ENCODE measurements at regions not wholly inside any gene's neighbourhood (a gene's known extent, or its start where the extent isn't known, plus 50 kb on each side); places are given as distances from the start of the nearest gene placed in this dataset.

DNA sequence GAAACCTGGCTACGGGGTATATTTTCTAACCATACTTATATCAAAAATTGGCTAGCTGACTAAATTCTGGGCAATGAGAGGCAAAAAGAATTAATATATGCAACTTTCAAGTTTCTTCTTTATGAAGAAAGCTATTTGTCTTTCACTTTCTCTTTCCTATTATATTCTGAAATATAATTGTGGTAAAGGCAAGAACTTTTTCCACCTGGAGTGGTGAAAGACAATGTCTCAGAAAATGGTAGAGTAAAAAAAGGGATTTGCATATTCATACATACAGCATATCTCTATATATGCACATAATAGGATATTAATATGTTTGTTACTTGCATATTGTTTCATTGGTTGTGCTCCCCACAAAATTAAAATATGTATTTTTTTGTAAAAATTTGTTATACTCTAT is 793.8 kb downstream of the PLA2G4A start:
- no peak for TF ChIP-seq EZH2 (IDR thresholded peaks at IDR 0.05; ENCODE audit: low read depth)
- TF ChIP-seq, protein P1, sequence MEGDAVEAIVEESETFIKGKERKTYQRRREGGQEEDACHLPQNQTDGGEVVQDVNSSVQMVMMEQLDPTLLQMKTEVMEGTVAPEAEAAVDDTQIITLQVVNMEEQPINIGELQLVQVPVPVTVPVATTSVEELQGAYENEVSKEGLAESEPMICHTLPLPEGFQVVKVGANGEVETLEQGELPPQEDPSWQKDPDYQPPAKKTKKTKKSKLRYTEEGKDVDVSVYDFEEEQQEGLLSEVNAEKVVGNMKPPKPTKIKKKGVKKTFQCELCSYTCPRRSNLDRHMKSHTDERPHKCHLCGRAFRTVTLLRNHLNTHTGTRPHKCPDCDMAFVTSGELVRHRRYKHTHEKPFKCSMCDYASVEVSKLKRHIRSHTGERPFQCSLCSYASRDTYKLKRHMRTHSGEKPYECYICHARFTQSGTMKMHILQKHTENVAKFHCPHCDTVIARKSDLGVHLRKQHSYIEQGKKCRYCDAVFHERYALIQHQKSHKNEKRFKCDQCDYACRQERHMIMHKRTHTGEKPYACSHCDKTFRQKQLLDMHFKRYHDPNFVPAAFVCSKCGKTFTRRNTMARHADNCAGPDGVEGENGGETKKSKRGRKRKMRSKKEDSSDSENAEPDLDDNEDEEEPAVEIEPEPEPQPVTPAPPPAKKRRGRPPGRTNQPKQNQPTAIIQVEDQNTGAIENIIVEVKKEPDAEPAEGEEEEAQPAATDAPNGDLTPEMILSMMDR (conservative IDR thresholded peaks at IDR 0.05) = no peak
- Histone ChIP-seq H4K20me1 (ENCODE audit: insufficient read depth) (no peaks in the 10 kb centered on the region), H3K4me2 (no peak overlapping the region), H3K4me3 (no peak overlapping the region), H3K9me3 (ENCODE audit: insufficient read depth, low read depth) (no peaks in the 10 kb centered on the region), H3F3A (ENCODE audit: insufficient read depth, low read depth) (no peaks in the 10 kb centered on the region), H3K27me3 (ENCODE audit: insufficient read depth, low read depth) (no peaks in the 10 kb centered on the region), H3K4me1 (replicated peaks; ENCODE audit: insufficient read depth) (no peaks in the 10 kb centered on the region), H3K9me2 (ENCODE audit: insufficient read depth) (no peaks in the 10 kb centered on the region), H3K36me3 (ENCODE audit: low read depth) (no peaks in the 10 kb centered on the region), H2AFZ (no peak overlapping the region), H3K27ac (no peak overlapping the region), H3K79me2 (ENCODE audit: low read depth) (no peaks in the 10 kb centered on the region)
- no TSS peak for BruUV-seq (replicated peaks)
- intact Hi-C loops (cut with micrococcal nuclease; ENCODE audit: unreplicated experiment) = loop anchor here (10.0 kb wide), 1 partner anchor 58 kb away; no protein-coding TSS in a partner anchor
- ChIA-PET POLR2A (ENCODE audit: unreplicated experiment) (no interaction called here), CTCF (no interaction called here)
- no peak for DNase-seq

DNA sequence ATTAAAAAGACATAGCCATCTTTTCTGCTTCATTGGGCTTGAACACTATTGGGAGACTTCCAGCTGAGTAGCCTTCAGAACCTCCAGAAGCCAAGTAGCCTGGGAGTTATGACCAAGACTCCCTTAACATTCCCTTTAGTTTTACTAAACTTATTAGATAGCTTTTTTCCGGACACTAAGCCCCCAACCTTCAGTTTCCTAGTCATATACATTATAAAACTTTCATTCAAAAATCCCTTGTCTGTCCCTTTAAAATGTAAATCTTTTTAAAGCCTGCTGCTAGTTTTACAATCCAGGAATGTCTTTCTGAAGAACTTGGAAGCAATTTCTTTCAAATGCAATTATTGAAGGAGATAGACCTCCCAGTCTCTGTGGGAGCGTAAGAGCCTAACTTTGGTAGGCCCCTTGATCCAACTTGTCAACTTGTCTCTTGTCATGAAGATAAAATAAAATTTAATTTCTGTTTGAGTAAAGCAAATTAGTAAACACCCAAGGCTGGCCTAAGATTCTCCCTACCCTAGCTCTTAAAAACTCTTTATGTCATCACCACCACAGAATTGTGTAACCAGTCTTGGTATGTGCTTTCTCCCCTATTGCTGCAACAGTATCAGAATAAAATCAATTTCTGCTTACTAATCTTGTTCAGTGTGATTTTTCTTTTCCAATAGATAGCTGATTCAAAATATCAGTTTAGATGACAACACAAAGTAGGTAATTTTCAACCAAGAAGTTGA is 796.2 kb downstream of the PLA2G4A start:
- no TSS peak for BruUV-seq (replicated peaks)
- CTCF ChIA-PET = no interaction called here
- H3K79me2 ChIP-seq (ENCODE audit: low read depth) = no peaks in the 10 kb centered on the region
- H3K36me3 ChIP-seq (ENCODE audit: low read depth) = no peaks in the 10 kb centered on the region
- no peaks in the 10 kb centered on the region for H3K9me3 ChIP-seq (ENCODE audit: insufficient read depth, low read depth)
- no peak overlapping the region for H3K4me2 ChIP-seq
- no peaks in the 10 kb centered on the region for H4K20me1 ChIP-seq (ENCODE audit: insufficient read depth)
- TF ChIP-seq EZH2 (IDR thresholded peaks at IDR 0.05; ENCODE audit: low read depth) = no peak
- TF ChIP-seq, protein P1 (conservative IDR thresholded peaks at IDR 0.05) = no peak
- intact Hi-C loops (cut with micrococcal nuclease; ENCODE audit: unreplicated experiment) = loop anchor here (10.0 kb wide), 1 partner anchor 60 kb away; no protein-coding TSS in a partner anchor
- H3K9me2 ChIP-seq (ENCODE audit: insufficient read depth) = no peaks in the 10 kb centered on the region
- no peak for DNase-seq
- no peaks in the 10 kb centered on the region for H3K4me1 ChIP-seq (replicated peaks; ENCODE audit: insufficient read depth)
- H3K27ac ChIP-seq = no peak overlapping the region
- H3K4me3 ChIP-seq = no peak overlapping the region
- no peaks in the 10 kb centered on the region for H3K27me3 ChIP-seq (ENCODE audit: insufficient read depth, low read depth)
- no peak overlapping the region for H2AFZ ChIP-seq
- POLR2A ChIA-PET (ENCODE audit: unreplicated experiment) = no interaction called here
- no peaks in the 10 kb centered on the region for H3F3A ChIP-seq (ENCODE audit: insufficient read depth, low read depth)

DNA sequence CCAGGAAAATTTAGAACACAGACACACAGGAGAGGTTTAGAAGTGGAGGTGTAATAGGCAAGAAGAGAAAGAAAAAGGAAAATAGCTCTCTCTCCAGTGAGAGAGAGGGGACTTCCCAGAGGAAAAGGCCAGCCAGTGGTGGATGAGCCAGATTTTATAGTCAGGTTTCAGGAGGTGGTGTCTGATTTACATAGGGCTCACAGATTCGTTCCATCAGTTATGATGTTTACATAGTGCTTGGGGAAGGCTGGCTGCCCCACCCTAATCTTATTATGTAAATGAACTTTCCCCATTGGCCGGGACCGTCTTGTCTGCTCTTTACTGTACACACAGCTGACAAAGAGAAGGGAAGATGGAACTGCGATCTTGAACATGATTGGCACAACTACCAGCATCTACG is 797.3 kb downstream of the PLA2G4A start:
- Histone ChIP-seq H4K20me1 (ENCODE audit: insufficient read depth) (no peaks in the 10 kb centered on the region), H3F3A (ENCODE audit: insufficient read depth, low read depth) (no peaks in the 10 kb centered on the region), H3K27me3 (ENCODE audit: insufficient read depth, low read depth) (no peaks in the 10 kb centered on the region), H3K79me2 (ENCODE audit: low read depth) (no peaks in the 10 kb centered on the region), H3K4me3 (no peak overlapping the region), H3K9me2 (ENCODE audit: insufficient read depth) (no peaks in the 10 kb centered on the region), H3K4me1 (replicated peaks; ENCODE audit: insufficient read depth) (no peaks in the 10 kb centered on the region), H3K4me2 (no peak overlapping the region), H3K9me3 (ENCODE audit: insufficient read depth, low read depth) (no peaks in the 10 kb centered on the region), H3K36me3 (ENCODE audit: low read depth) (no peaks in the 10 kb centered on the region), H3K27ac (no peak overlapping the region), H2AFZ (no peak overlapping the region)
- ChIA-PET POLR2A (ENCODE audit: unreplicated experiment) (no interaction called here), CTCF (no interaction called here)
- intact Hi-C loops (cut with micrococcal nuclease; ENCODE audit: unreplicated experiment) = loop anchor here (10.0 kb wide), 1 partner anchor 61 kb away; no protein-coding TSS in a partner anchor
- no TSS peak for BruUV-seq (replicated peaks)
- DNase-seq = no peak
- TF ChIP-seq, protein P1 (conservative IDR thresholded peaks at IDR 0.05) = no peak
- no peak for TF ChIP-seq EZH2 (IDR thresholded peaks at IDR 0.05; ENCODE audit: low read depth)

Measured in PC-9 (cell line).